UCSD-AML1 (cell line): ENCODE measurements at regions not wholly inside any gene's neighbourhood (a gene's known extent, or its start where the extent isn't known, plus 50 kb on each side); places are given as distances from the start of the nearest gene placed in this dataset.
"Not testable (repeated sequence)": the region's sequence is repeated elsewhere in the genome, so short reads cannot be mapped to it uniquely, and the experiment has no call there.

Experiments used
- DNase-seq: peaks from one replicate; lab custom pipeline; 2025; ENCODE audit not compliant: unreplicated experiment; lab: John Stamatoyannopoulos, UW

- no peak for DNase-seq
These were observed 77.4 kb upstream of the THBS1 start for GRCh38 chr15:39503526-39503925.

DNA sequence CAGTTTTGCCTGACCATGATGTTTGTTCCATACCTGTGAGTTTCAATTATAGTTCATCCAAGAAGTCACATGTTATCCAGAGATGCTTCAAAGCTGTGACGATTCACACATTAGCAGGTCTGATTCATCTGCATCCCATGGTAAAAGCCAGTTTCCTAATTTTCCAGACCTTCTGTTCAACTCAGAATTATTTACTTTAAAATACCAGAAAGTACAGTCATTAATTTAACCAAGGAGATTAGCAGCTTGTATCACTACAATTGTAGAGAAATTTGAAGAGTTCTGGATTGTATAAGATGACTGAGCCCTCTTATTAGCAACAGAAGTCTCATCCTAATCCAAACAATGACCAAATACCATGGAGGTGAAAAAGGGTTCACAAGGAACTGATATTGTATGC is 76.1 kb upstream of the THBS1 start:
- no peak for DNase-seq

GRCh38 chr15:39506146-39506545 is 74.7 kb upstream of the THBS1 start:
- DNase-seq = no peak

- DNase-seq = peak; percentile 33
These were observed 72.3 kb upstream of the THBS1 start for GRCh38 chr15:39508536-39508935.

DNA sequence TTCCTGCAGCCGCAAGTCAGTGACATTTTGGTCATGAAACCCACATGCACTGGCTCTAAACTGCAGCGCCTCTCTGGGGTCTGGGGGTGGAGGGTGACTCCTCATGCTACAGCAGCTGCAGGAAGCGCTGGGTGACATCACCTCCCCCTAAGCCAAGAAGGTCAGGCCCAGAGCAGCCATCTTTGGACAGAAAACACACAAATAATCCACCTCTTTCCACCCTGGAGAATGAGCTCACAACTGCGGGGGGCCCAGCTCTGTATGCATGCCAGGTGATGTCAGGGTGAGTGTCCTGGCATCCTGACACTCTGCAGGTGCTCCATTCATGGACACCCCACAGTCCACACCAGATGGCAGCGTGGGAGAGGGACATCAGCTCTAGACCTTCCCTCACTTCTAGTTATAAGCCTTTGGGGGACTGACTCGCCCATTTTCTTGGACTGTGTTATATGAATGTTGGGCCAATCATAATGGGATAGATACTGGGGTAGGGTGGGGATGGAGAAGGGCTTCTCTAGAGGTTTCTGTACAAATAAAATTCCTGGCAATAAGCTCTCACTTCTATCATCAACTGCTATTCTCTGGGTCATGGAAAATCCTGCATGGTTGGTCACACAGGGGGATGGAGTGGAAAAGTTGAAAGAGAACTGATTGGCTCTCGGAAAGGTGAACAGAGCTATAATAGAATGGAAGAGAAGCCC is 70.7 kb upstream of the THBS1 start:
- DNase-seq = no peak

- no peak for DNase-seq
These were observed 69.6 kb upstream of the THBS1 start for GRCh38 chr15:39511000-39511915.

- DNase-seq = no peak
These were observed 69.0 kb upstream of the THBS1 start for GRCh38 chr15:39511916-39512260.

GRCh38 chr15:39512643-39513042 is 68.2 kb upstream of the THBS1 start:
- peak; percentile 16 for DNase-seq

DNA sequence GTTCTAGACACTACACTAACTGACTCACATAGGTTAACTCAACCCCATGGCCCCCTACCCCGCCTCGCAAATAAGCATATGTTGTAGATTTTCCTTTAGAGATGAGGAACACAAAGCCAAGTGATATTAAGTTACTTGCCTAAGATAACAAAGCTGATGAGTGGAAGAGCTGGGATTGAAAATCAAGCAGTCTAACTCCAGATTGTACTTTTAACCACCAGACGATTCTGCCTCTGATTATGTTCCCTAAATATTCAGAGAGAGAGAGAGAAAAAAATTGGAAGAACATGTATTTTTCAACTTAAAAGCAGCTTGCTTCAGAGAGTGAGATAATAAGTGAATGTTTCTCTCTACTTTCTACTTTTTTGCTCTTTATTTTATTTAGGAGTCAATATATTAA is 66.9 kb upstream of the THBS1 start:
- DNase-seq = no peak

DNA sequence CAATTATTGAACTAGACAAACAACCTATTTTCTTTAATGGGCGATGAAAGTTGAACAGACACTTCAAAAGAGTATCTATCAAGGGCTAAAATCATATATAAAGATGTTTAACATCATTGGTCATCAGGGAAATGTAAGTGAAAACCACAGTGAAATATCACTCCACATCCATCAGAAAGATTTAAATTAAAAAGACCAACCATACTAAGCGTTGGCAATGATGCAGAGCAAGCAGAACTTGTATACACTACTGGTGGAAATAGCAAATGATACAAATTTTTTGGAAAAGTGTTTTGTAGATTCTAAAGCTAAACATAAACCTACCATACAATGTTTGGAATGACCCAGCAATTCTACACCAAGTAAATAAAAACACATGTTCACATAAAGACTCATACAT is 65.9 kb upstream of the THBS1 start:
- DNase-seq = no peak

- no peak for DNase-seq
These were observed 65.1 kb upstream of the THBS1 start for GRCh38 chr15:39515765-39516164.

- no peak for DNase-seq
These were observed 63.6 kb upstream of the THBS1 start for GRCh38 chr15:39517122-39517855.

- DNase-seq = not testable (repeated sequence)
These were observed 56.9 kb upstream of the THBS1 start for GRCh38 chr15:39523968-39524367.

DNA sequence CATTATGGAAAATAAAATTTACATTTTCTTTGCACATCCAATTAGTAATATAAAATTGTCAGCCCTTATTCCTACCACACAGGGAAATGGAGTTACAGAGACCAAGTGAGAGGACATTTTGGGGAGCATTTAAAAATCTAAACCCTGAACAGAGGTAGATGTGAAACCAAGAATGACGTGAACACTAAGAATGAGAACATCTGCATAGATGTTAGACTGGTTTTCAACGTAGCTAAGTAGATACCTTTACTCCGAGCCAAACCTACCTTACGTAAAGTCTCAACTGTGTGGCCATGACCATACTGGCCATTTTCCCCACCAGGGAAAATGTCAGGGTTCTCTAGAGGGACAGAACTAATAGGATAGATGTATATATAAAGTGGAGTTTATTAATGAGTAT is 51.4 kb upstream of the THBS1 start:
- DNase-seq = no peak

DNA sequence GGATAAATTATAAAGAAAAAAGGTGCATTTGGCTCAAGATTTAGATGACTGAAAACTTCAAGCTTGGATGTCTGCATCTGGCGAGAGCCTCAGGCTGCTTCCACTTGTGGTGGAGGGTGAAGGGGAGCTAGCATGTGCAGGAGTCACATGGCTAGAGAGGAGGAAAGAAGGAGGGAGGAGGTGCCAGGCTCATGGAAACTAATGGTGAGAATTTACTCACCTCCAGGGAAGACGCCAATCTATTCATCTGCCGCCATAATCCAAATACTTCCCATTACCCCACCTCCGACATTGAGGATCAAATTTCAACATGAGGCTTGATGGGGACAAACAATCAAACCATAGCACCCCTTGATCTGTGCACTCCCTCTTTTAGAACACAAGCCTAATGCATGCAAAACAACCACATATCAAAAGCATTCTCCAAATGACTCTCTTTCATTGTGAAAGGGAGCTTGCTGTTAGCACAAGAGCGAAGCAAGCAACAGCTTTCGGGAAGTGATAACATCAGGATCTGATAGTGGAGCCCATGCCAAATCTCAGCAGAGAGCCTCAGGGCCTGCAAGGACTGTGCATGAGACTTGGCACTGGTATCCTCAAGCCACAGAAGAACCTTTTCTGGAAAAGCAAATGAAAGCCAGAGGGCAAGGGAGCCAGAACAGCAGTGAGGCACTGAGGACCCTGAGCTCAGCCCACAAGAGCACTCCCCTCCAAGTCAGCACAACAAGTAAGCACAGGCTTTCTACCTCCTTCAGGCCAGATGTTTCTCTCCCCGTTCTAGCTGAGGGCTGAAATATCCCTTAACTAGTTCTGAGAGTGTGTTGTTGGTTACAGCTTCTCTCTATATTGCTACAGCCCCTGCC is 50.2 kb upstream of the THBS1 start:
- no peak for DNase-seq
